MM.1S (cell line): ENCODE measurements at regions not wholly inside any gene's neighbourhood (a gene's known extent, or its start where the extent isn't known, plus 50 kb on each side); places are given as distances from the start of the nearest gene placed in this dataset.

ENCODE experiments used
- DNase-seq: peaks from one replicate; pipeline ENCODE4 v3.0.0-alpha.2; 2015
- H2AFZ ChIP-seq: fragments of 300-600 bp; sonication (generic); 2 replicates; pipeline ENCODE4 v1.6.0; 2016; ENCODE audit warnings: antibody characterized with exemption, low read length
- H3F3A ChIP-seq: fragments of 300-600 bp; sonication (generic); 2 replicates; pipeline ENCODE4 v1.6.1; 2016; ENCODE audit warnings: mild to moderate bottlenecking, antibody characterized with exemption, low read length, moderate library complexity, mixed read lengths; ENCODE audit not compliant: insufficient read depth
- H3K27ac ChIP-seq: fragments of 300-600 bp; sonication (generic); 2 replicates; pipeline ENCODE4 v1.5.1; 2016; ENCODE audit warnings: mild to moderate bottlenecking, low read length
- H3K27me3 ChIP-seq: fragments of 300-600 bp; sonication (generic); replicated peaks from 2 replicates; pipeline ENCODE4 v1.6.0; 2016; ENCODE audit warnings: low read length; ENCODE audit not compliant: insufficient read depth
- H3K36me3 ChIP-seq: fragments of 300-600 bp; sonication (generic); replicated peaks from 2 replicates; pipeline ENCODE4 v1.6.1; 2016; ENCODE audit warnings: mild to moderate bottlenecking, low read length, mixed read lengths; ENCODE audit not compliant: insufficient read depth
- H3K4me1 ChIP-seq: fragments of 300-600 bp; sonication (generic); 2 replicates; pipeline ENCODE4 v1.6.1; 2016; ENCODE audit warnings: low read length, mixed read lengths
- H3K4me2 ChIP-seq: fragments of 300-600 bp; sonication (generic); 2 replicates; pipeline ENCODE4 v1.6.0; 2016; ENCODE audit warnings: low read depth, low read length
- H3K4me3 ChIP-seq: fragments of 300-600 bp; sonication (generic); 2 replicates; pipeline ENCODE4 v1.5.1; 2016; ENCODE audit warnings: low read length, mixed read lengths
- H3K79me2 ChIP-seq: fragments of 300-600 bp; sonication (generic); 2 replicates; pipeline ENCODE4 v1.6.1; 2016; ENCODE audit warnings: mixed run types, low read length, mixed read lengths
- H3K9ac ChIP-seq: fragments of 300-600 bp; sonication (generic); 2 replicates; pipeline ENCODE4 v1.6.1; 2016; ENCODE audit warnings: low read length, mixed read lengths
- H3K9me2 ChIP-seq: fragments of 300-600 bp; sonication (generic); replicated peaks from 2 replicates; pipeline ENCODE4 v1.6.1; 2016; ENCODE audit warnings: mild to moderate bottlenecking, low read length, mixed read lengths; ENCODE audit not compliant: insufficient read depth
- H3K9me3 ChIP-seq: fragments of 300-600 bp; sonication (generic); replicated peaks from 2 replicates; pipeline ENCODE4 v1.6.1; 2016; ENCODE audit warnings: mild to moderate bottlenecking, low read length, mixed read lengths; ENCODE audit not compliant: insufficient read depth
- H4K20me1 ChIP-seq: fragments of 300-600 bp; sonication (generic); 2 replicates; pipeline ENCODE4 v1.6.1; 2016; ENCODE audit warnings: mild to moderate bottlenecking, low read length, moderate library complexity, mixed read lengths; ENCODE audit not compliant: insufficient read depth
- CTCF ChIP-seq: fragments of 300-600 bp; sonication (generic); IDR thresholded peaks from 2 replicates; pipeline ENCODE4 v1.5.1; 2016; ENCODE audit warnings: antibody characterized with exemption, low read length, mixed read lengths
- EZH2 ChIP-seq: fragments of 300-600 bp; sonication (generic); optimal IDR thresholded peaks from 2 replicates; pipeline ENCODE3; 2017; ENCODE audit warnings: low read depth, mild to moderate bottlenecking, antibody characterized with exemption, low read length, mixed read lengths
- EZH2phosphoT487 ChIP-seq: fragments of 300-600 bp; sonication (generic); IDR thresholded peaks from 2 replicates; pipeline ENCODE4 v1.6.1; 2018; ENCODE audit warnings: antibody characterized with exemption, low read length

- no peaks in the 10 kb centered on the region for H3K9me3 ChIP-seq
- H4K20me1 ChIP-seq: no peaks in the 10 kb centered on the region
- H3K4me2 ChIP-seq: no peak overlapping the region
- no peaks in the 10 kb centered on the region for H3K36me3 ChIP-seq
- no peak overlapping the region for H3K9ac ChIP-seq
- no peak for DNase-seq
- H3K79me2 ChIP-seq: no peaks in the 10 kb centered on the region
- TF ChIP-seq EZH2phosphoT487 (no peak), EZH2 (no peak), CTCF (no peak)
- H3F3A ChIP-seq: no peaks in the 10 kb centered on the region
- no peak overlapping the region for H3K27ac ChIP-seq
- H3K9me2 ChIP-seq: no peaks in the 10 kb centered on the region
- H3K4me3 ChIP-seq: no peak overlapping the region
- no peaks in the 10 kb centered on the region for H3K4me1 ChIP-seq
- peaks cover 24% of the 10 kb centered on the region for H3K27me3 ChIP-seq
- no peak overlapping the region for H2AFZ ChIP-seq
These were observed 204.7 kb upstream of the TNRC6C start for GRCh38 chr17:77753691-77754245.

- no peaks in the 10 kb centered on the region for H3K4me1 ChIP-seq
- no peak overlapping the region for H3K4me2 ChIP-seq
- no peak overlapping the region for H3K27ac ChIP-seq
- peaks cover 24% of the 10 kb centered on the region for H3K27me3 ChIP-seq
- no peak overlapping the region for H2AFZ ChIP-seq
- no peak for DNase-seq
- H3K79me2 ChIP-seq: no peaks in the 10 kb centered on the region
- no peaks in the 10 kb centered on the region for H3K9me3 ChIP-seq
- H3K9ac ChIP-seq: no peak overlapping the region
- H3F3A ChIP-seq: no peaks in the 10 kb centered on the region
- H4K20me1 ChIP-seq: no peaks in the 10 kb centered on the region
- no peaks in the 10 kb centered on the region for H3K9me2 ChIP-seq
- no peaks in the 10 kb centered on the region for H3K36me3 ChIP-seq
- TF ChIP-seq EZH2: no peak
- TF ChIP-seq EZH2phosphoT487: no peak
- TF ChIP-seq CTCF: no peak
- no peak overlapping the region for H3K4me3 ChIP-seq
These were observed 203.5 kb upstream of the TNRC6C start for GRCh38 chr17:77754956-77755355.

- H3K4me3 ChIP-seq: no peak overlapping the region
- no peak overlapping the region for H2AFZ ChIP-seq
- no peaks in the 10 kb centered on the region for H3K9me3 ChIP-seq
- H3F3A ChIP-seq: no peaks in the 10 kb centered on the region
- peaks cover 24% of the 10 kb centered on the region for H3K27me3 ChIP-seq
- no peaks in the 10 kb centered on the region for H4K20me1 ChIP-seq
- DNase-seq: no peak
- TF ChIP-seq EZH2 (no peak), CTCF (no peak), EZH2phosphoT487 (no peak)
- no peaks in the 10 kb centered on the region for H3K79me2 ChIP-seq
- no peaks in the 10 kb centered on the region for H3K36me3 ChIP-seq
- H3K27ac ChIP-seq: no peak overlapping the region
- H3K9me2 ChIP-seq: no peaks in the 10 kb centered on the region
- no peaks in the 10 kb centered on the region for H3K4me1 ChIP-seq
- no peak overlapping the region for H3K4me2 ChIP-seq
- H3K9ac ChIP-seq: no peak overlapping the region
These were observed 203.0 kb upstream of the TNRC6C start for GRCh38 chr17:77755410-77755963.
